ENCODE measurements at regions not wholly inside any gene's neighbourhood (a gene's known extent, or its start where the extent isn't known, plus 50 kb on each side); places are given as distances from the start of the nearest gene placed in this dataset.
"Not testable (repeated sequence)": the region's sequence is repeated elsewhere in the genome, so short reads cannot be mapped to it uniquely, and the experiment has no call there.

DNA sequence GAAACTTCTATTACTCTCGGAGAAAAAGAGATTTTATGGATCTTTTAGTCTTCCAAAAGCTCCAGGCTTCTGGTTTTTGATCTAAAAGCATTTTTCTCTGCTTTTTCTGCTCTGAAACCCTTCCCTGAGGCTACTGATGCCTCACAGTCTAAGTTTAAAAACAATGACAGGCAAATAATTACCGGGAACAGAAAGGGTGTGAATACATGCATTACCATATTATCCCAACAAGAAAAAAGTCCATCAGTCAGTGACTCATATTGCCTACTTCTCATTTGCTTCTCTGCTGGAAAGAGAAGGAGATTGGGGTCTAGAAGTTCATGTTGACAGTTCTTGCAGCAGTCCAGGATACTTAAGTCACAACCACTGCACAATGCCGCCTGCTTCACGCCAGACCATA lies 482.9 kb upstream of the C16orf82 start:
- no peak overlapping the region for H3K27ac ChIP-seq
- no peak overlapping the region for H2AFZ ChIP-seq
- no peak for DNase-seq
- H3K9me3 ChIP-seq (ENCODE audit: low read depth): no peaks in the 10 kb centered on the region
- no peaks in the 10 kb centered on the region for H3K36me3 ChIP-seq (ENCODE audit: low read depth)
- TF ChIP-seq EZH2 (IDR thresholded peaks at IDR 0.05; ENCODE audit: insufficient read depth, poor library complexity, severe bottlenecking): no peak
- TF ChIP-seq EZH2phosphoT487 (IDR thresholded peaks at IDR 0.05; ENCODE audit: insufficient read depth, low read depth): no peak
- no peak overlapping the region for H3K4me3 ChIP-seq
- no peaks in the 10 kb centered on the region for H3K79me2 ChIP-seq (ENCODE audit: insufficient read depth)
- no peaks in the 10 kb centered on the region for H3K4me1 ChIP-seq (ENCODE audit: insufficient read depth)
- H4K20me1 ChIP-seq (ENCODE audit: insufficient read depth): no peaks in the 10 kb centered on the region
- no peak overlapping the region for H3K4me2 ChIP-seq (ENCODE audit: unreplicated experiment)
- no peak overlapping the region for H3K9ac ChIP-seq
- H3K9me2 ChIP-seq (ENCODE audit: insufficient read depth): no peaks in the 10 kb centered on the region
- H3F3A ChIP-seq (ENCODE audit: insufficient read depth): no peaks in the 10 kb centered on the region
- no peaks in the 10 kb centered on the region for H3K27me3 ChIP-seq (replicated peaks; ENCODE audit: insufficient read depth)
- in situ Hi-C loops (cut with MboI): no loop called here
- WGBS, 2 experiments (ENCODE audit: low coverage in 1 of 2, low lambda C conversion rate in 2 of 2, missing lambda C conversion rate in 2 of 2): 49 to 53% methylated on average over 4 of the region's 4 CpGs

DNA sequence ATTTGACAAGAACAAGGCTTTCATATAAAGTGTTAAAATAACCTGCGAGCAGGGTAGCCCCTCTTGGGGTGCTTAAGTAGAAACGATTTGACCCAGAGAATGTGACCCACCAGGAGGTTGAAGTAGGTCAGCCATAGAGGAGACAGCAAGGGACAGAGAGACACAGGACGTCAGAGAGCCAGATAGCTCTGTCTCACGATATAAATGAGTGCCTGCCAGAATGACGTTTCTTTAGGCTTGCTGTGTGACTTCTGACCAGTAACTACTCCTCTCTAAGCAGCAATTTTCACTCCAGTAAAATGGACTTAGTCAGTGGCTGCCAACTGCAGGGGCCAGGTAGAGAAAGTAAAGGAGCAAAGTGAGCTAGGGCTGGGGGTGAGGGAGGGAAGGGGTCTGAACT lies 473.0 kb upstream of the C16orf82 start:
- Histone ChIP-seq H4K20me1 (ENCODE audit: insufficient read depth) (no peaks in the 10 kb centered on the region), H3K4me2 (ENCODE audit: unreplicated experiment) (no peak overlapping the region), H3K4me1 (ENCODE audit: insufficient read depth) (no peaks in the 10 kb centered on the region), H3K4me3 (no peak overlapping the region), H3K9me3 (ENCODE audit: low read depth) (no peaks in the 10 kb centered on the region), H3K9me2 (ENCODE audit: insufficient read depth) (no peaks in the 10 kb centered on the region), H3K36me3 (ENCODE audit: low read depth) (no peaks in the 10 kb centered on the region), H3K27me3 (replicated peaks; ENCODE audit: insufficient read depth) (no peaks in the 10 kb centered on the region; the same call in 1 of the 2 replicates), H2AFZ (no peak overlapping the region), H3F3A (ENCODE audit: insufficient read depth) (no peaks in the 10 kb centered on the region), H3K79me2 (ENCODE audit: insufficient read depth) (no peaks in the 10 kb centered on the region), H3K27ac (no peak overlapping the region), H3K9ac (no peak overlapping the region)
- in situ Hi-C loops (cut with MboI): no loop called here
- DNase-seq: no peak
- 27 to 34% methylated on average over 5 of the region's 5 CpGs for WGBS, 2 experiments (ENCODE audit: low coverage in 1 of 2, low lambda C conversion rate in 2 of 2, missing lambda C conversion rate in 2 of 2)
- TF ChIP-seq EZH2 (IDR thresholded peaks at IDR 0.05; ENCODE audit: insufficient read depth, poor library complexity, severe bottlenecking) (no peak), EZH2phosphoT487 (IDR thresholded peaks at IDR 0.05; ENCODE audit: insufficient read depth, low read depth) (no peak)

DNA sequence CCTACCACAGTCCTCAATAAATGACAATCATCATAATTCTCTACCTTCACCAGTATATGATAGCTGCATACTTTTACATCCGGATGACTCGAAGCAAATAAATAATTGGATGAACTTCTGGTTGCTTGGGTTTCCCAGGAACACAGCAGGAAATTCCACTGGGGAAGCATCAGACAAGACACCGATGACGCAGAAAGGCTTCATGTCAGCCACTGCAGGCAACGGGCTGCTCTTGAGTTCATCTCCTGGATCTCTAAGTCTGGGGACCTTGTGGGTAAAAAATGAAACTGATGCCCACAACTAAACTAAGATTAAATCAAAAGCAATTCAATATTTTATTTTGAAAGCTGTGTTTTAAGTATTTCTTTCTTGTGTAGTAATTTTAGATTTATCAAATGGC lies 472.1 kb upstream of the C16orf82 start:
- Histone ChIP-seq H3K4me1 (ENCODE audit: insufficient read depth) (no peaks in the 10 kb centered on the region), H3K27me3 (replicated peaks; ENCODE audit: insufficient read depth) (no peaks in the 10 kb centered on the region; the same call in 1 of the 2 replicates), H3K79me2 (ENCODE audit: insufficient read depth) (no peaks in the 10 kb centered on the region), H3F3A (ENCODE audit: insufficient read depth) (no peaks in the 10 kb centered on the region), H3K4me3 (no peak overlapping the region), H2AFZ (no peak overlapping the region), H3K27ac (no peak overlapping the region), H3K9ac (no peak overlapping the region), H3K9me2 (ENCODE audit: insufficient read depth) (no peaks in the 10 kb centered on the region), H3K36me3 (ENCODE audit: low read depth) (no peaks in the 10 kb centered on the region), H3K9me3 (ENCODE audit: low read depth) (no peaks in the 10 kb centered on the region), H4K20me1 (ENCODE audit: insufficient read depth) (no peaks in the 10 kb centered on the region), H3K4me2 (ENCODE audit: unreplicated experiment) (no peak overlapping the region)
- 26 to 33% methylated on average over 5 of the region's 5 CpGs for WGBS, 2 experiments (ENCODE audit: low coverage in 1 of 2, low lambda C conversion rate in 2 of 2, missing lambda C conversion rate in 2 of 2)
- in situ Hi-C loops (cut with MboI): no loop called here
- TF ChIP-seq EZH2 (IDR thresholded peaks at IDR 0.05; ENCODE audit: insufficient read depth, poor library complexity, severe bottlenecking): no peak
- no peak for TF ChIP-seq EZH2phosphoT487 (IDR thresholded peaks at IDR 0.05; ENCODE audit: insufficient read depth, low read depth)
- DNase-seq: peak; percentile 28

DNA sequence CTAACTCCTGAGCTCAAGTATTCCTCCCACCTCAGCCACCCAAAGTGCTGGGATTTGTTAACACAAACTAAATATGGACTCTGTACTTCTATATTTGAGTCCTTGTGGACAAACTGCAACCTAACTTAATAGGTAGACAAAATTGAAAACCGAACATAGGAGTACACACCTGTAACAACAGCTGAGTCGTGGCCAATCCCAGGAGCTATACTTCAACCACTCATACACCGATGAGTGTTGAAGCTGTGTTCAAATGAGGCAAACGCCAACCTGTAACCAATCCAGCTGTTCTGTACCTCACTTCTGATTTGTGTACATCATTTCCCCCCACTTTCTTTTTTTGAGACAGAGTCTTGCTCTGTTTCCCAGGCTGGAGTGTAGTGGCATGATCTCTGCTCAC lies 471.5 kb upstream of the C16orf82 start:
- no peak overlapping the region for H3K4me3 ChIP-seq
- H3K36me3 ChIP-seq (ENCODE audit: low read depth): no peaks in the 10 kb centered on the region
- no peak for DNase-seq
- H3K4me1 ChIP-seq (ENCODE audit: insufficient read depth): no peaks in the 10 kb centered on the region
- no peak overlapping the region for H3K4me2 ChIP-seq (ENCODE audit: unreplicated experiment)
- no peaks in the 10 kb centered on the region for H3K79me2 ChIP-seq (ENCODE audit: insufficient read depth)
- H4K20me1 ChIP-seq (ENCODE audit: insufficient read depth): no peaks in the 10 kb centered on the region
- H3F3A ChIP-seq (ENCODE audit: insufficient read depth): no peaks in the 10 kb centered on the region
- H3K27me3 ChIP-seq (replicated peaks; ENCODE audit: insufficient read depth): no peaks in the 10 kb centered on the region; the same call in 1 of the 2 replicates
- no peak overlapping the region for H3K9ac ChIP-seq
- in situ Hi-C loops (cut with MboI): no loop called here
- no peak overlapping the region for H3K27ac ChIP-seq
- no peak for TF ChIP-seq EZH2 (IDR thresholded peaks at IDR 0.05; ENCODE audit: insufficient read depth, poor library complexity, severe bottlenecking)
- no peak for TF ChIP-seq EZH2phosphoT487 (IDR thresholded peaks at IDR 0.05; ENCODE audit: insufficient read depth, low read depth)
- H3K9me2 ChIP-seq (ENCODE audit: insufficient read depth): no peaks in the 10 kb centered on the region
- no peak overlapping the region for H2AFZ ChIP-seq
- H3K9me3 ChIP-seq (ENCODE audit: low read depth): no peaks in the 10 kb centered on the region
- WGBS, 2 experiments (ENCODE audit: low coverage in 1 of 2, low lambda C conversion rate in 2 of 2, missing lambda C conversion rate in 2 of 2): 65 to 66% methylated on average over 4 of the region's 4 CpGs

DNA sequence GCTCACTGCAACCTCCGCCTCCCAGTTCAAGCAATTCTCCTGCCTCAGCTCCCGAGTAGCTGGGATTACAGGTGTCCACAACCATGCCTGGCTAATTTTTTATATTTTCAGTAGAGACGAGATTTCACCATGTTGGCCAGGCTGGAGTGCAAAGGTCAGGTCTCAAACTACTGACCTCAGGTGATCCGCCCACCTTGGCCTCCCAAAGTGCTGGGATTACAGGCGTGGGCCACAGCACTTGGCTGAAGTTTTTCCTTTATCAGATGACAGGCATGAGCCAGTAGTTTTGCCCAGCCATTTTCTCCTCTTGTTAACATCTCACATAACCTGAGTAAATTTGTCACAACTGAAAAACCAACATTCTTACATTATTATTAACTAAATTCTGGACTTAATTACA lies 470.7 kb upstream of the C16orf82 start:
- H3K27ac ChIP-seq; H3K27me3 ChIP-seq (replicated peaks; ENCODE audit: insufficient read depth); H2AFZ ChIP-seq; H3K36me3 ChIP-seq (ENCODE audit: low read depth); H4K20me1 ChIP-seq (ENCODE audit: insufficient read depth); H3K9ac ChIP-seq; in situ Hi-C loops (cut with MboI); H3K4me1 ChIP-seq (ENCODE audit: insufficient read depth); H3K79me2 ChIP-seq (ENCODE audit: insufficient read depth); H3K4me3 ChIP-seq; DNase-seq; H3K4me2 ChIP-seq (ENCODE audit: unreplicated experiment); H3K9me2 ChIP-seq (ENCODE audit: insufficient read depth); H3K9me3 ChIP-seq (ENCODE audit: low read depth); H3F3A ChIP-seq (ENCODE audit: insufficient read depth): not testable (repeated sequence)
- WGBS, 2 experiments (ENCODE audit: low coverage in 1 of 2, low lambda C conversion rate in 2 of 2, missing lambda C conversion rate in 2 of 2): 48 to 60% methylated on average over 5 of the region's 5 CpGs
